Stimulated activated memory B cell treated with anti-CD40 and anti-IgM and Interleukin-4, amounts not matched to agents 10 μg/mL and 1 μg/mL and 100 μg/mL, for 72 hours (primary cell): ENCODE measurements at regions not wholly inside any gene's neighbourhood (a gene's known extent, or its start where the extent isn't known, plus 50 kb on each side); places are given as distances from the start of the nearest gene placed in this dataset.

Source experiments
- ATAC-seq: fragments of 150-1000 bp; cut with Tn5 transposase; 2 replicates; pipeline ENCODE4 v1.10.0; 2021
- H3K27ac Mint-ChIP-seq: one replicate; pipeline ENCODE4 v1.8.0; 2022; ENCODE audit warnings: mild to moderate bottlenecking, mixed read lengths
- H3K27me3 Mint-ChIP-seq: one replicate; pipeline ENCODE4 v1.8.0; 2022; ENCODE audit warnings: mixed read lengths
- H3K36me3 Mint-ChIP-seq: one replicate; pipeline ENCODE4 v1.8.0; 2022; ENCODE audit warnings: mixed read lengths
- H3K4me1 Mint-ChIP-seq: one replicate; pipeline ENCODE4 v1.8.0; 2022; ENCODE audit warnings: mixed read lengths
- H3K4me3 Mint-ChIP-seq: one replicate; pipeline ENCODE4 v1.8.0; 2022; ENCODE audit warnings: mild to moderate bottlenecking, moderate library complexity, mixed read lengths
- H3K9me3 Mint-ChIP-seq: one replicate; pipeline ENCODE4 v1.8.0; 2022; ENCODE audit warnings: mixed read lengths

- H3K4me3 Mint-ChIP-seq = no peak overlapping the region
- ATAC-seq = no peak
These were observed 107.4 kb upstream of the RGS6 start for GRCh38 chr14:71824816-71825215.

GRCh38 chr14:71833476-71833875 is 98.8 kb upstream of the RGS6 start:
- no peak overlapping the region for H3K27ac Mint-ChIP-seq

More at GRCh38 chr14:71824816-71825215, 107.4 kb upstream of the RGS6 start:
- Mint-ChIP-seq H3K27ac (no peak overlapping the region), H3K9me3 (no peaks in the 10 kb centered on the region), H3K4me1 (no peaks in the 10 kb centered on the region), H3K36me3 (no peaks in the 10 kb centered on the region), H3K27me3 (peaks cover 47% of the 10 kb centered on the region)

GRCh38 chr14:71834284-71835204 is 97.7 kb upstream of the RGS6 start:
- no peak overlapping the region for H3K4me3 Mint-ChIP-seq

More at GRCh38 chr14:71833476-71833875, 98.8 kb upstream of the RGS6 start:
- ATAC-seq = no peak
- Mint-ChIP-seq H3K36me3 (no peaks in the 10 kb centered on the region), H3K9me3 (peaks cover 10% of the 10 kb centered on the region), H3K4me1 (no peaks in the 10 kb centered on the region), H3K27me3 (no peaks in the 10 kb centered on the region), H3K4me3 (no peak overlapping the region)

GRCh38 chr14:71852181-71852580 is 80.0 kb upstream of the RGS6 start:
- Mint-ChIP-seq H3K9me3 (peaks cover 10% of the 10 kb centered on the region), H3K36me3 (peaks cover 8% of the 10 kb centered on the region), H3K27ac (no peak overlapping the region), H3K4me1 (peaks cover 15% of the 10 kb centered on the region), H3K27me3 (peaks cover 67% of the 10 kb centered on the region), H3K4me3 (no peak overlapping the region)
- no peak for ATAC-seq

More at GRCh38 chr14:71834284-71835204, 97.7 kb upstream of the RGS6 start:
- no peaks in the 10 kb centered on the region for H3K36me3 Mint-ChIP-seq
- peaks cover 10% of the 10 kb centered on the region for H3K9me3 Mint-ChIP-seq
- H3K27me3 Mint-ChIP-seq = peaks cover 5% of the 10 kb centered on the region
- no peak overlapping the region for H3K27ac Mint-ChIP-seq
- no peaks in the 10 kb centered on the region for H3K4me1 Mint-ChIP-seq
- no peak for ATAC-seq

- peaks cover 74% of the 10 kb centered on the region for H3K27me3 Mint-ChIP-seq
- peaks cover 16% of the 10 kb centered on the region for H3K4me1 Mint-ChIP-seq
- peak overlapping the region; percentile 82 for H3K27ac Mint-ChIP-seq
- no peak overlapping the region for H3K4me3 Mint-ChIP-seq
- ATAC-seq = no peak
- peaks cover 9% of the 10 kb centered on the region for H3K36me3 Mint-ChIP-seq
- peaks cover 12% of the 10 kb centered on the region for H3K9me3 Mint-ChIP-seq
These were observed 76.7 kb upstream of the RGS6 start for GRCh38 chr14:71855399-71856036.

- Mint-ChIP-seq H3K27me3 (peaks cover 71% of the 10 kb centered on the region), H3K4me3 (peak overlapping the region; percentile 26), H3K27ac (peak overlapping the region; percentile 82), H3K9me3 (peaks cover 15% of the 10 kb centered on the region), H3K4me1 (peaks cover 16% of the 10 kb centered on the region), H3K36me3 (peaks cover 9% of the 10 kb centered on the region)
- peak; percentile 81 for ATAC-seq
These were observed 75.9 kb upstream of the RGS6 start for GRCh38 chr14:71856199-71856919.

- ATAC-seq = no peak
- Mint-ChIP-seq H3K36me3 (no peaks in the 10 kb centered on the region), H3K4me1 (no peaks in the 10 kb centered on the region), H3K27me3 (peaks cover 18% of the 10 kb centered on the region), H3K9me3 (peaks cover 8% of the 10 kb centered on the region), H3K27ac (no peak overlapping the region), H3K4me3 (no peak overlapping the region)
These were observed 69.2 kb upstream of the RGS6 start for GRCh38 chr14:71863049-71863448.

- H3K36me3 Mint-ChIP-seq = no peaks in the 10 kb centered on the region
- H3K9me3 Mint-ChIP-seq = peaks cover 5% of the 10 kb centered on the region
- no peaks in the 10 kb centered on the region for H3K4me1 Mint-ChIP-seq
- no peak overlapping the region for H3K4me3 Mint-ChIP-seq
- no peak for ATAC-seq
- H3K27me3 Mint-ChIP-seq = peaks cover 11% of the 10 kb centered on the region
- H3K27ac Mint-ChIP-seq = no peak overlapping the region
These were observed 68.5 kb upstream of the RGS6 start for GRCh38 chr14:71863766-71864165.
